MM.1S (cell line): ENCODE measurements at regions not wholly inside any gene's neighbourhood (a gene's known extent, or its start where the extent isn't known, plus 50 kb on each side); places are given as distances from the start of the nearest gene placed in this dataset.

Experiments
- DNase-seq: peaks from one replicate; pipeline ENCODE4 v3.0.0-alpha.2; 2015
- H2AFZ ChIP-seq: fragments of 300-600 bp; sonication (generic); 2 replicates; pipeline ENCODE4 v1.6.0; 2016; ENCODE audit warnings: antibody characterized with exemption, low read length
- H3F3A ChIP-seq: fragments of 300-600 bp; sonication (generic); 2 replicates; pipeline ENCODE4 v1.6.1; 2016; ENCODE audit warnings: mild to moderate bottlenecking, antibody characterized with exemption, low read length, moderate library complexity, mixed read lengths; ENCODE audit not compliant: insufficient read depth
- H3K27ac ChIP-seq: fragments of 300-600 bp; sonication (generic); 2 replicates; pipeline ENCODE4 v1.5.1; 2016; ENCODE audit warnings: mild to moderate bottlenecking, low read length
- H3K27me3 ChIP-seq: fragments of 300-600 bp; sonication (generic); replicated peaks from 2 replicates; pipeline ENCODE4 v1.6.0; 2016; ENCODE audit warnings: low read length; ENCODE audit not compliant: insufficient read depth
- H3K36me3 ChIP-seq: fragments of 300-600 bp; sonication (generic); replicated peaks from 2 replicates; pipeline ENCODE4 v1.6.1; 2016; ENCODE audit warnings: mild to moderate bottlenecking, low read length, mixed read lengths; ENCODE audit not compliant: insufficient read depth
- H3K4me1 ChIP-seq: fragments of 300-600 bp; sonication (generic); 2 replicates; pipeline ENCODE4 v1.6.1; 2016; ENCODE audit warnings: low read length, mixed read lengths
- H3K4me2 ChIP-seq: fragments of 300-600 bp; sonication (generic); 2 replicates; pipeline ENCODE4 v1.6.0; 2016; ENCODE audit warnings: low read depth, low read length
- H3K4me3 ChIP-seq: fragments of 300-600 bp; sonication (generic); 2 replicates; pipeline ENCODE4 v1.5.1; 2016; ENCODE audit warnings: low read length, mixed read lengths
- H3K79me2 ChIP-seq: fragments of 300-600 bp; sonication (generic); 2 replicates; pipeline ENCODE4 v1.6.1; 2016; ENCODE audit warnings: mixed run types, low read length, mixed read lengths
- H3K9ac ChIP-seq: fragments of 300-600 bp; sonication (generic); 2 replicates; pipeline ENCODE4 v1.6.1; 2016; ENCODE audit warnings: low read length, mixed read lengths
- H3K9me2 ChIP-seq: fragments of 300-600 bp; sonication (generic); replicated peaks from 2 replicates; pipeline ENCODE4 v1.6.1; 2016; ENCODE audit warnings: mild to moderate bottlenecking, low read length, mixed read lengths; ENCODE audit not compliant: insufficient read depth
- H3K9me3 ChIP-seq: fragments of 300-600 bp; sonication (generic); replicated peaks from 2 replicates; pipeline ENCODE4 v1.6.1; 2016; ENCODE audit warnings: mild to moderate bottlenecking, low read length, mixed read lengths; ENCODE audit not compliant: insufficient read depth
- H4K20me1 ChIP-seq: fragments of 300-600 bp; sonication (generic); 2 replicates; pipeline ENCODE4 v1.6.1; 2016; ENCODE audit warnings: mild to moderate bottlenecking, low read length, moderate library complexity, mixed read lengths; ENCODE audit not compliant: insufficient read depth
- CTCF ChIP-seq: fragments of 300-600 bp; sonication (generic); IDR thresholded peaks from 2 replicates; pipeline ENCODE4 v1.5.1; 2016; ENCODE audit warnings: antibody characterized with exemption, low read length, mixed read lengths
- EZH2 ChIP-seq: fragments of 300-600 bp; sonication (generic); optimal IDR thresholded peaks from 2 replicates; pipeline ENCODE3; 2017; ENCODE audit warnings: low read depth, mild to moderate bottlenecking, antibody characterized with exemption, low read length, mixed read lengths
- EZH2phosphoT487 ChIP-seq: fragments of 300-600 bp; sonication (generic); IDR thresholded peaks from 2 replicates; pipeline ENCODE4 v1.6.1; 2018; ENCODE audit warnings: antibody characterized with exemption, low read length

DNA sequence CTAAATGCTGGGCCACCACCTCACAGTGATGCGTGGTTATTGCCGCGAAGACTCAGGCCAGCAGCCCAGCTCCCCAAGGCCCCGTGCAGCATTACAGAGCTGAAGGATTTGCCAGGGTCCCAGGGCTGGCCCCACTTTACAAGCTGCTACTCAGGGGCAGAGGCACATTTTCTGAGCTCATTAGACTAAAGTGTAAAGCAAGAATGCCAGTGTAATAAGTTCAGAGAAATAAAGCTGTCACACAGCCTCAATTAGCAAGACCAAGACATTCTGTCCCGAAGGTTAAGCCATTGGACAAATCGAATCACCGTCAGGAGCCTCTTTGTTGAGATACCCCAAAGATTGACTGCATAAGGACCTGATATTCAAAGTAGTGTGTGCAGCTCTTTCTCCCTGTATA is 428.4 kb downstream of the EFNB2 start:
- Histone ChIP-seq H3K4me3 (no peak overlapping the region), H2AFZ (no peak overlapping the region), H3K27ac (no peak overlapping the region), H3K4me1 (no peaks in the 10 kb centered on the region), H3K27me3 (no peaks in the 10 kb centered on the region), H3K9me3 (no peaks in the 10 kb centered on the region), H3F3A (no peaks in the 10 kb centered on the region), H3K9ac (no peak overlapping the region), H4K20me1 (no peaks in the 10 kb centered on the region), H3K4me2 (no peak overlapping the region), H3K9me2 (no peaks in the 10 kb centered on the region), H3K79me2 (no peaks in the 10 kb centered on the region), H3K36me3 (no peaks in the 10 kb centered on the region)
- no peak for DNase-seq
- TF ChIP-seq EZH2, result no peak
- no peak for TF ChIP-seq CTCF
- TF ChIP-seq EZH2phosphoT487, result no peak

- no peaks in the 10 kb centered on the region for H3K9me3 ChIP-seq
- no peaks in the 10 kb centered on the region for H4K20me1 ChIP-seq
- H3K9ac ChIP-seq, result no peak overlapping the region
- no peak overlapping the region for H3K4me2 ChIP-seq
- H3K4me3 ChIP-seq, result no peak overlapping the region
- H2AFZ ChIP-seq, result no peak overlapping the region
- H3F3A ChIP-seq, result no peaks in the 10 kb centered on the region
- H3K4me1 ChIP-seq, result no peaks in the 10 kb centered on the region
- no peaks in the 10 kb centered on the region for H3K79me2 ChIP-seq
- H3K27me3 ChIP-seq, result no peaks in the 10 kb centered on the region
- no peak for TF ChIP-seq EZH2phosphoT487
- no peak for TF ChIP-seq EZH2
- TF ChIP-seq CTCF, result no peak
- no peak for DNase-seq
- H3K36me3 ChIP-seq, result no peaks in the 10 kb centered on the region
- H3K9me2 ChIP-seq, result no peaks in the 10 kb centered on the region
- no peak overlapping the region for H3K27ac ChIP-seq
These were observed 430.3 kb downstream of the EFNB2 start for GRCh38 chr13:106105153-106105552.

DNA sequence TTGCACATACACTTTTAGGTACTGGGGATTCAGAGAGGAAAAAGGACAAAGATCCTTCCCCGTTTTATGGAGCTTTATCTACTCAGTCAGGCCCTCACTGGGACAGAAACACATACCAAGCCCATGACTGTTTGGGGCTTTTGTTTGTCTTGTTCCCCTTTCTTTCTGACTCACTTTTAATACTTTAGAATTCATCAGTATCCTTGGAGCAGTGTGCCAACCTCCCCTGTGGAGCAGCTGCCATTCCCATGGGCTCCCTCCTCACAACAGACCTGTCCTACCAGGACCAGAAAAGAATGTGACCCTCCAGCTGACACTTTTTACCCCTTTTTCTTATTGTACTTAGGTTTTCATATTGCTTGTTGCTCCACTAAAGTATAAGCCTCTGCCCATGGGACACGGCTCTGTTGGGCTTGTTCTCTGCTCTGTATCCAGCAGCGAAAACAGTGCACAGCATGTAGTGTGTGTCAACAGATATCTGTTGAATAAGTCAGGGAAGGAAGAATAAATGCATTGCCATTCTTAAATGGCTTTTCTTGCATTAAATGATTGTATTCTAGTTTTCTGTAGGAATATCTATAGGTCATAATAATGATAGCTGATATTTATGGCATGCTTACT is 431.1 kb downstream of the EFNB2 start:
- H3K27ac ChIP-seq, result no peak overlapping the region
- no peaks in the 10 kb centered on the region for H3K79me2 ChIP-seq
- no peak for DNase-seq
- no peak for TF ChIP-seq EZH2
- TF ChIP-seq EZH2phosphoT487, result no peak
- no peak overlapping the region for H2AFZ ChIP-seq
- no peaks in the 10 kb centered on the region; the same call in 1 of the 2 replicates for H3K36me3 ChIP-seq
- no peaks in the 10 kb centered on the region for H3K9me2 ChIP-seq
- H3K4me1 ChIP-seq, result no peaks in the 10 kb centered on the region
- H4K20me1 ChIP-seq, result no peaks in the 10 kb centered on the region
- no peaks in the 10 kb centered on the region for H3K27me3 ChIP-seq
- no peaks in the 10 kb centered on the region for H3K9me3 ChIP-seq
- no peak overlapping the region for H3K4me3 ChIP-seq
- H3K4me2 ChIP-seq, result no peak overlapping the region
- no peaks in the 10 kb centered on the region for H3F3A ChIP-seq
- H3K9ac ChIP-seq, result no peak overlapping the region

GRCh38 chr13:106103779-106104178 is 431.7 kb downstream of the EFNB2 start:
- Histone ChIP-seq H3K27me3 (no peaks in the 10 kb centered on the region), H3K9me2 (no peaks in the 10 kb centered on the region), H2AFZ (no peak overlapping the region), H4K20me1 (no peaks in the 10 kb centered on the region), H3K27ac (no peak overlapping the region), H3K9me3 (no peaks in the 10 kb centered on the region), H3K4me2 (no peak overlapping the region), H3K4me3 (no peak overlapping the region), H3K4me1 (no peaks in the 10 kb centered on the region), H3K36me3 (no peaks in the 10 kb centered on the region; the same call in 1 of the 2 replicates), H3K9ac (no peak overlapping the region), H3K79me2 (no peaks in the 10 kb centered on the region), H3F3A (no peaks in the 10 kb centered on the region)
- TF ChIP-seq EZH2 (no peak), CTCF (no peak), EZH2phosphoT487 (no peak)
- no peak for DNase-seq
